ENCODE measurements at regions not wholly inside any gene's neighbourhood (a gene's known extent, or its start where the extent isn't known, plus 50 kb on each side); places are given as distances from the start of the nearest gene placed in this dataset.
A peak's percentile ranks its signal among the peaks of the same experiment; 100 is the strongest.

DNA sequence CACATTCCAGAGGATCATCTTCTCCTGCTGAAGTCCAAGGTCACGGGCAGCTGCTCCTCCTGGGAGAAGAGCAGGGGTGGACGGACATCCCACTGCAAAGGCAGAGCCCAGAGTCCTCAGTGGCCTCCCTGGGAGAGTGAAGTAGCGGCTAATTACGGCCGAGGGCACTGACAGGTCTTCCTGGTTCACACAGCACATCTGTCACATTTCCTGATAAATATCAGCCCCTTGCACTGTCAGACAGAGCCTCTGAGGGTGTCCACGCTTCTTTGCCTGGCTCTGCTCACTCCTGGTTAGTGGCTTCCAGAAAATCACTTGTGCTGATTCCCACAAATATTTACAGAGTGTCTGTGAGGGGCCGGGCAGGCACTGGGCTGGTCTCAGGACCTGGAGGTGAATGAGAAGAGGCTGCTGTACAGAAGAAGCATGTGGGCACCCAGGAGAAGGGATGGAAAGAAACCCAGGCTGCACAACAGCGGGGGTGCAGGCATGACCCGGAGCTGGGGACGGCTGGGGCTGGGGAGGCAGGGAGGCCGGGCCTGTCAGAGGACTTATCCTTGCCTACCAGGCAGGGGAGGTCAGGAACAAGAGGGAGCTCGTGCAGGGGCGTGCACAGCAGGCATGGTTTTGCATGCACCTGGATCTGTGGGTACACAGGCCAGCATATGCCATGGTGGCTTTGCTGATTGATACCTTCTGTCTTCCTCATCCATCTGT lies 258.2 kb upstream of the TNRC6C start:
- H2BK12ac ChIP-seq (ENCODE audit: low read depth, low read length): no peak overlapping the region; the same call in 1 of the 2 replicates
- FAIRE-seq (no peak), DNase-seq (ENCODE audit: low read depth in 1 of 2, low spot score in 2 of 2) (peak in 1 of 2 experiments; percentile 38)
- H2BK15ac ChIP-seq (ENCODE audit: low read length): no peak overlapping the region
- no peak overlapping the region for H3K4me2 ChIP-seq (ENCODE audit: insufficient read depth in 1 of 2, low read depth in 2 of 2, low read length in 2 of 2)
- ChIA-PET POLR2A (ENCODE audit: partially characterized antibody) (no interaction called here), CTCF (ENCODE audit: partially characterized antibody) (no interaction called here)
- TF ChIP-seq SIX5 (IDR thresholded peaks at IDR 0.05; ENCODE audit: low read depth, low read length) (no peak), CEBPB (IDR thresholded peaks at IDR 0.05; ENCODE audit: low read depth, low read length) (no peak), SP4 (IDR thresholded peaks at IDR 0.05; ENCODE audit: low read length) (no peak), SAP30 (IDR thresholded peaks at IDR 0.05; ENCODE audit: insufficient read depth, insufficient replicate concordance, low read length) (no peak)
- peak overlapping the region; percentile 26 for H4K91ac ChIP-seq (replicated peaks; ENCODE audit: insufficient read length, low read length)
- no peak overlapping the region for H3K27ac ChIP-seq (ENCODE audit: low read depth, low read length)
- H3K4me1 ChIP-seq (replicated peaks in 1 of 4; ENCODE audit: control insufficient read depth in 3 of 4, insufficient read depth in 4 of 4, low read length in 3 of 4): peaks cover 0 to 16% (median 9%) of the 10 kb centered on the region in 4 experiments; a peak in 6 of 7 replicates
- H3K14ac ChIP-seq (ENCODE audit: insufficient read length): no peak overlapping the region
- no peaks in the 10 kb centered on the region; the same call in 1 of the 2 replicates for H3K23me2 ChIP-seq (ENCODE audit: low read depth, low read length)
- no peak overlapping the region for H3K9ac ChIP-seq (replicated peaks in 1 of 4; ENCODE audit: extremely low read depth in 1 of 4, low read depth in 3 of 4, low read length in 3 of 4)
- no peak overlapping the region for H4K8ac ChIP-seq (ENCODE audit: extremely low read depth, insufficient read depth, low read length)
- no peak overlapping the region; the same call in 1 of the 2 replicates for H2BK5ac ChIP-seq (ENCODE audit: low read depth, low read length)
- H3K27me3 ChIP-seq (replicated peaks in 1 of 4; ENCODE audit: control insufficient read depth in 3 of 4, extremely low read depth in 1 of 4, insufficient read depth in 3 of 4, low read length in 3 of 4): peaks cover 0 to 8% (median 3%) of the 10 kb centered on the region in 4 experiments; a peak in 4 of 7 replicates
- no peak overlapping the region for H2BK120ac ChIP-seq (replicated peaks; ENCODE audit: low read depth, low read length)
- peak overlapping the region; percentile 9; the same call in 1 of the 2 replicates for H3K18ac ChIP-seq (ENCODE audit: extremely low read depth, low read length)
- no peak overlapping the region for H2AK5ac ChIP-seq (ENCODE audit: low read depth, low read length)
- peak overlapping the region; percentile 57 for H3K4ac ChIP-seq (replicated peaks; ENCODE audit: insufficient read length, low read depth, low read length)
- H3K23ac ChIP-seq (ENCODE audit: insufficient read length): no peak overlapping the region
- no peaks in the 10 kb centered on the region for H3K79me2 ChIP-seq (ENCODE audit: control insufficient read depth in 1 of 2, insufficient read depth in 2 of 2, low read length in 2 of 2)
- no peak overlapping the region for H2AFZ ChIP-seq (ENCODE audit: low read length)
- no peaks in the 10 kb centered on the region for H3K79me1 ChIP-seq (ENCODE audit: low read depth, low read length)
- WGBS, 2 experiments (ENCODE audit: extremely low coverage in 1 of 2, insufficient coverage in 1 of 2, insufficient read length in 1 of 2, insufficient replicate concordance in 2 of 2, low coverage in 1 of 2, low lambda C conversion rate in 2 of 2, missing lambda C conversion rate in 1 of 2): 95% methylated on average over 12 of the region's 13 CpGs; no CpG with 5 or more reads in 1 of the 2 experiments
- peaks cover 0 to 2% of the 10 kb centered on the region in 2 experiments for H4K20me1 ChIP-seq (replicated peaks in 1 of 2; ENCODE audit: control insufficient read depth in 1 of 2, insufficient read depth in 2 of 2, low read length in 2 of 2)
- peak overlapping the region; percentile 95; the same call in 1 of the 2 replicates for H2BK20ac ChIP-seq (ENCODE audit: low read length)
- no peak overlapping the region for H3K56ac ChIP-seq (replicated peaks; ENCODE audit: insufficient read length, low read depth, low read length)
- no peak overlapping the region for H3K4me3 ChIP-seq (ENCODE audit: extremely low read depth in 1 of 4, insufficient read depth in 2 of 4, low read depth in 3 of 4, low read length in 4 of 4)
- H3K36me3 ChIP-seq (ENCODE audit: control insufficient read depth in 2 of 4, insufficient read depth in 4 of 4, low read length in 3 of 4): peaks cover 0 to 3% (median 0%) of the 10 kb centered on the region in 4 experiments; a peak in 2 of 8 replicates
- H4K5ac ChIP-seq (ENCODE audit: insufficient read length, low read depth, low read length): no peak overlapping the region
- peaks cover 20 to 30% of the 10 kb centered on the region in 2 experiments for H3K9me3 ChIP-seq (ENCODE audit: insufficient read depth in 2 of 2, low read depth in 1 of 2, low read length in 1 of 2)
